NCI-H2107 (cell line): ENCODE measurements at regions not wholly inside any gene's neighbourhood (a gene's known extent, or its start where the extent isn't known, plus 50 kb on each side); places are given as distances from the start of the nearest gene placed in this dataset.

Source experiments
- DNase-seq: peaks from one replicate; lab custom pipeline; 2025; lab: John Stamatoyannopoulos, UW

DNA sequence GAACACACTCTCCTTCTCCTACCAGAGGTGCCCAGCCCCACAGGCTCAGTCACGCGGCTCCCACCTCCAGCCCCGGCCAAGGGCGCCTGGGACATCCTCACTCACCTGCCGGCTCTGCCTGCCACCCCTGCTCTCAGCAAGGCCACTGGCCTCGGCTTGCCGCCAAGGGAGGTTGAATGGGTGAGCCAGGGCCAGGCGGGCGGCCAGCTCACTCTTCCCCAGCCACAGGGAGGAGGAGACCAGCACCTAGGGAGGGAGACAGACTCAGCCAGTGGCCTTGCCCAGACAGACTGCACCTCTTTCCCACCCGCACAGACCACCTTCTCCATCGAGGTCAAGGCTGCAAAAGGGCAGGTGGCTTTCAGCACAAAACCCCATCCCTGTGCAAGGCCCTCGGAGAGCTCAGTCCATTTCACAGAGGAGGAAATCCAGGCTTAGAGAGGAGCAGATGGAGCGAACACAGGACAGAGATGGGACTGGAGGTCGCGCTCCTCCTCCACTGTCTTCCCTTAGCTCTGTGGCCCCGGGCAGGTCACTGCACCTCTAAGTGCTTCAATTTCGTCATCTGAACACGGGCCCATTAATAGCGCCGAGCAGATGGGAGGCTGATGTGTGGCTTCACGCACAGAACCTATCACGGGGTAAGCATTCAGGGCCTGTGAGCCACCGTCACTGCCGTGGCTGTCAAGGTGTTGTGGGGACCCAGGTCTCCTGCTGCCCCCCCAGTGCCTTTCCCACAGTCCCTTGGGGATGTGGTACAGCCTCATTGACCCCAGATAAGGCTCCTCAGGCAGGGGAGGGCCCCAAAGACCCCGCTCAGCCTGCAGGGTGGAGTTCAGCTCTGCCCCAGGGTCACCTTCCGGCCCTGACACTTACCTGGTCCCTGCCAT is 56.1 kb downstream of the RMI2 start:
- DNase-seq = no peak

DNA sequence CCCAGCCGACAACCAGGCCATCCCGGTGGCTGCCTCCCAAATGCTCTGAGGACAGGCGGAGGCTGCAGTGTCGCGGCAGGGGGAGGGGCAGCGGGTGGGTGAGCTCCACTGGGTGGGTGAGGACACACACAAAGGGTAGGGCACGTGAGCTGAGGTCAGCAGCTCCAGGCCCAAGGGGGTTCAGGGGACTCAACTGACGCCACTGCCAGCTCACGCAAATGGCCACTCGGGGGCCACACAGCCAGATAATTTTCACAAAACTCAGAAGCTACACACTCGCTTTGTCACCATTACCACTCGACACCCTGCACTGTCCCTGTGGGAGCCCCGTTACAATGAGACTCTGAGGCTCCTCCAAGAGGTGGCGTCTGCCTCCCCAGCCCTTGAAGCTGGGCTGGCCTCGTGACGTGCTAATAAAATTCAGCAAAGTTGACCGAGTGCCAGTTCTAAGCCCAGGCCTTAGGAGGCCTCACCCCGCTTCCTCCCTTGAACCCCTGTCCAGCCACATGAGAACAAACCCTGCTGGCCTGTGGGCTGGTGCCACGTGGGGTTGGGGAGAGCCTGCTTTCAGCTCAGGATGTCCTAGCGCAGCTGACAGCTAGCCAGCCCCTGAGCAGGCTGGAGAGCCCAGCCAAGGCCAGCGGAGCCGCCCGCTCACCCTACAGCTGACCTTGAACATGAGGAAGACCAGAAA is 56.9 kb downstream of the RMI2 start:
- DNase-seq = no peak

DNA sequence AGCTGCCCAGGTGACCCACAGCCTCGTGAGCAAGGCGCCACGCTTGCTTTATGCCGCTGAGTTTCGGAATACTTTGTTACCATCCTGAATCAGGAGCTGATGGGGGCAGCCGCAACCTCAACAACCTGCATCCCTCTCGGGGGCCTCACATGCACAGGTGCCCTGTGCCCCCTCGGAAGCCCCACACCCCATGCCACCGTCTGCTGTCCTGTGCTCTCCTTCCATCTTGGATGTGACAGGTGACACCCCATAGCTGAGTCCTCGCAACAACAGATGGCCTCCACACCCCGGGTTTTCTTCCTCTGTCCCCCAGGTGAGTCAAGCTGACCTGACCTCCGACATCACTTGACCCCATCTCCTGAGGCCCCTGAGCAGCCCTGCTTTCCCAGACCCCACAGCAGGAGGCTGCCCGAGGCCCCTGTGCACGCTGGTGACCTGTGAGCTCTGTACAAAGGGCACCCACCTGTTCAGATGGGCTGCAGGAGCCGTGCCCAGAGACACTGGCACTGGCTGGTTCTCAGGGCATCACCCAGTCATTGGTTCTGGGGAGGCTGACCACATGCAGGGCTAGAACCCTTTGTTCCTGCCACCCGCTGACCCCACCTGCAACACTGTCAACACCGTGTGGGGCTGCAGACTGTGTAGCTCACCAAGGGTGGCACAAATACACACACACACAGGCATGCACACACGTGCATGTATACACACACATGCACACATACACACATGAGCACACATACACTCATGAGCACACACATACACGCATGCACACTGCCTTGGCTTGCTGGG is 57.7 kb downstream of the RMI2 start:
- no peak for DNase-seq

DNA sequence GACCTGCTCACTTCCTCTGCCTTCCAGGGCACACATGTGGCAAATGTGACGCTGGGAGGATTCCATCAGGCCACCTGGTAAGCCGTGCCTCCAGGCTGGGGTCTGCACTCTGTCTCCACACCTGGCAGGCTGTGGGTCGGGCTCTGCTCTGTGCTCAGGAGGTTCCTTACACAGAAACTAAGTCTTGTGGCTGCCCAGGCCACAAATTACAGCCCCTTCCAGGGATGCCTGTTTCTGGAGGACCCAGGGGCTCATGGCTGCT is 58.2 kb downstream of the RMI2 start:
- no peak for DNase-seq

DNA sequence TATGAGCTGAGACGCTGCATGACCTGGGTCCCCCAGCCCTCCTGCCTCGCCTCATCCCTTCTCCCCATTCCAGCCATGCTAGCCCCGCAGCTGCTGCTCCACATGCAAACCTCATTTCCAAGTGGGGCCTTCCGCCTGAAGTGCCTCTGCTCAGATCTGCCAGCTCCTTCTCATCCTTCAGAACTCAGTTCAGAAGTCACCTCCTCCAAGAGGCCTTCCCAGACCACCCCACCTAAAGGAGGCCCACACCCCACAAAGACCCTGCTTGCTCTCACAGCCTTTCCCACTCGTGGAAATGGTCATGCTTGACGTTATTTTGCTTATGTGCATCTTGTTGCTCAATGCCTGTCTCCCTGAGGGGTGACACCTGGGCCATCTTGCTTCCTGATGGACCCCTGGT is 58.7 kb downstream of the RMI2 start:
- DNase-seq = no peak

DNA sequence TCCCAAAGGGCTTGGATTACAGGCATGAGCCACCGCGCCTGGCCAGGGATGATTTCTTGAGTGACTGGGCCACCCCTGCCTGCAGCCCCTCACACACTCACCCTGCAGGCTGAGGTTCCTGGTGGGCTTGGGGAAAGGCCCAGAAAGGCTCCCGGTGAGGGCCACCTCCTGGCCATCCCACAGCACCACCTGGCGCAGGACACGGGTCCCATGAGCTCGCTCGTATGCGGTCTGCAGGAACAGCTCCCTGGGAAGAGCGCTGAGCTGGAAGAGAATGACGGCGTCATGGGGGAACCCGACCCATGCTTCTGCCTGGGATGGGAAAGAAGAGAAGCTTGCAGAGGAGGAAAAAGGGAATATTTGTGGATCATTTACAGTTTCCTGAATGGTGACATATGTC is 59.3 kb downstream of the RMI2 start:
- no peak for DNase-seq

DNA sequence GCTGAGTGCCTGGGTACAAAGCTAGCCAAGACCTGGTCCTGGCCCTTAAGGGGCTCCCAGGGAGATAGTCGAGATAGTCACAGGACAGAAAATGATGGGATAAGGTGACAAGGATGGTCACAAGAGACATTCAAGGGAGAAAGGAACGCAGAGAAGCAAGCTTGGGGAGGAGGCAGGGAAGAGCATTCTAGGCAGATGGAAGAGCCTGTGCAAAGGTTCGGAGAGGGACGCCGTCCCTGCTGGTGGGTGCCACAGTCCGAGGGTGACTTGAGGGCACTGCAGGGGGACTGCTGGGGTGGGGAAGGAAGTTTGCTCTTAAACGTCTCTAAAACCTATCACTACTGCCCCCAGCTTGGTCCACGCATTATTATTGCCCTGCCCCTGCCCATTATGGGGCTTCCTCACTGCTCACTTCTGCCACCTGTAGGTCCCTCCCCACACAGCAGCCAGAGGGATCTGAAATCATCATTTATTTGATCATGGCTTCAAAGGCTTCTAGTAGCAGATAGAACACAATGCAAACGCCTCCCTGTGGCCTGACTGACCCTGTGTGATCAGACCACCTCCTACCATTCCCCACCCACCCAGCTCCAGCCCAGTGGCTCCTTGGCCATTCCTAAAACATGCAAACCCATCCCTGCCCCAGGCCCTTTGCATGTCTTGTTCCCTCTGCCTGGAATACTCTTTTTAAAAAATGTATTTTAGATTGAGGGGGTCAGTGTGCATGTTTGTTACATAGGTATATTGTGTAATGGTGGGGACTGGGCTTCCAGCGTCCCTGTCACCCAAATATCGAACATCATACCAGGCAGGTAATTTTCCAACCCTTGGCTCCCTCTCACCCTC is 60.3 kb downstream of the RMI2 start:
- no peak for DNase-seq

DNA sequence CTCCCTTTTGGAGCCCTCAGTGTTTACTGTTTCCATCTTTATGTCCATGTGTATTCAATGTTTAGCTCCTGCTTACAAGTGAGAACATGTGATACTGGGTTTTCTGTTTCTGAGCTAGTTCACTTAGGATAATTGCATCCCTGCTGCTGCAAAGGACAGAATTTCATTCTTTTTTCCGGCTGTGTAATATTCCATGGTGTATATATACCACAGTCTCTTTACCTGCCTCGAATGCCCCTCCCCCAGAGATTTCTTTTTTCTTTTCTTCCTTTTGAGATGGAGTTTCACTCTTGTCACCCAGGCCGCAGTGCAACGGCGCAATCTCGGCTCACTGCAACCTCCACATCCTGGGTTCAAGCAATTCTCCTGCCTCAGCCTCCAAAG is 60.9 kb downstream of the RMI2 start:
- no peak for DNase-seq

DNA sequence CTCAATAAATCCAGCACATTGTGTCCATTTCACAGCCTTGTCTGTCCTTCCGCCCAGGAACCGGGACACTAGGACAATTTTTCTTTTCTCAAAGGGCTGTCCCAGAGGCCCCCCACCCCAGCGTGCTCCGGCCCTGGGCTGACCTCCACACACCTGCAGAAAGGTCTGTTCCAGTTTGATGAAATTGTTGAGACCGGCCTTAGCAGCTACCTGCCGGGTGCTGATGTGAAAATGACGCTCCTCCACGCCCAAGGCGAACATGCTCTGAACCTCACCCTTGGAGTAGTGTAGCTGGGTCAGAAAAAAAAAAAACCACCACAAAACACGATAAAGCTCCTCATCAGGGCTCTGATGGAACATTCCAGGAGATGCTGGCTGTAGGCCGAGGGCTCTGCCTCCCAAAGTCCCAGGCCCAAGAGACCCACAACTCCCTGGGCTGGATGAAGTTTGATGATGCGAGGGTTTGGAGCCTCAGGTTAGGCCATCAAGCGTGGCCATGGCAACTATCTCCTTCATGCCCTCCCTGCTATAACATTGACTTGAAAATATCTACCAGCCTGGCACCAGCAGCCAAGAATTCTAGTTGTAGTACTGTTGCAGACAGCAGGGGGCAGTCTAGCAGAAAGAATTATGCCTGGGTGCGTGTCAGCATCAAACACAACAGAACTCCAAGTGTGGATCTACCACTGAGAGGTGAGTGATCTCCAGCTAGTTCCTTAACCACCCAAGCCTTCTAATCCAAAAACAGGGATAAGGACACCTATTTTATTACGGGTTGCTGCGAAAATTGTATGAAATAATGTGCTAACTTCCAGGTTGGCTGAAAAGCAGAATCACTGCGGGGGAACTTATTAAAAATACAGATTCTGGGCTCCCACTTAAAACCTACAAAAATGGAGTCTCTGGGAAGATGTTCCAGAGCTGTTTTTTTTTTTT is 62.1 kb downstream of the RMI2 start:
- DNase-seq = peak; percentile 22

DNA sequence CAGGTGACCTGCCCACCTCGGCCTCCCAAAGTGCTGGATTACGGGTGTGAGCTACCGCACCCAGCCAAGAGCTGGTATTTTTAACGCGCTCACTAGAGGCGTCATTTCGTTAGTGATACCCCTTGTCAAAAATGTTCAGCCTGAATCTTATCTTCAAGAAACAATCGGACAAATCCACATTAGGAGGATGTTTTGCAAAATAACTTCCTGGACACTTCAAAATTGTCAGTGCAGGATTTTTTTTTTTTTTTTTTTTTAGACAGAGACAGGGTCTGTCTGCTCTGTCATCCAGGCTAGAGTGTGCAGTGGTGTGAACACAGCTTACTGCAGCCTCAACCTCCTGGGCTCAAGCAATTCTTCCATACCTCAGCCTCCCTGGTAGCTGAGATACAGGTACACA is 63.0 kb downstream of the RMI2 start:
- DNase-seq = no peak

DNA sequence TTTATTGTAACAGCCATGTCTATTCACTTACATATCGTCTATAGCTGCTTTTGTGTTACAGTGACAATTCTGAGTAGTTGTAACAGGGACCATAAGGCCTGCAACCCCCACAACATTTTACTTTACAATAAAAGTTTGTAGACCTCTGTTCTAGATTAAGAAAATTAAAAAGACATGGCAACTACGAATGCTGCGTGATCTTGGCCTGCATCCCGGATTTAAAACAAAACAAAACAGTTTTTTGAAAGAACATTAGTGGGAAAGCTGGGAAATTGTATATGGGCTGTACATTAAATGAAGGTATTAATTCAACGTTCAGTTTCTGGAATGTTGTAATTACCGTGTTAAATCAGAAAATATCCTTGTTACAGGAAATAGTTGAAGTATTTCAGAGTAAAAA is 64.1 kb downstream of the RMI2 start:
- DNase-seq = no peak

DNA sequence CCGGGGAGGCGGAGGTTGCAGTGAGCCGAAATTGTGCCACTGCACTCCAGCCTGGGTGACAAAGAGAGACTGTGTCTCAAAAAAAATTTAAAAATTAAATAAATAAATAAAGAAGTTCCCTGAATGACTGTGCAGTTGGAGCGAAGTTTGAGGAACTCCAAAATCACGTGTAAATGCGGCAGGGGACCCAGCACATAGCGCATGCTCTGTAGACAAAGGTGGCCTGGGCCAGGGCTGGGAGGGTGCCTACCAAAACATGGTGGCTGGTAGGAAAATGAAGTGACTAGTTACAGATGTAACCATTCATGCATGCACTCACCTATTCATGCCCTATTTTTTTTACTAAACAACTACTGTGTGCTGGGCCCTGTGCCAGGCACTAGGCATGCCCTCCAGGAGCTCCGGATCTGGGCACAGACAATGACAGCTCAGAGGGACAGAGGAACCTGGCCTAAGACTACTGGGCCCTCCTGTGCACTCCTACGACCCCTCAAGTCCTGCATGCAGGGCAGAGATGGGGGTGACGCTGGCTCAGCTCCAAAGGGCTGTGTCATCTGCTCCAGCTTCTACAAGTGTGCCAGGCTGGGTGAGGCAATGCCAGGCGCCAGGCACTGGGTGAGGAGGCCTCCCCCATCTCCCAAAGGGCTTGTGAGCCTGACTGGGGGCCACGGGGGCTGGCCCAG is 65.3 kb downstream of the RMI2 start:
- no peak for DNase-seq

DNA sequence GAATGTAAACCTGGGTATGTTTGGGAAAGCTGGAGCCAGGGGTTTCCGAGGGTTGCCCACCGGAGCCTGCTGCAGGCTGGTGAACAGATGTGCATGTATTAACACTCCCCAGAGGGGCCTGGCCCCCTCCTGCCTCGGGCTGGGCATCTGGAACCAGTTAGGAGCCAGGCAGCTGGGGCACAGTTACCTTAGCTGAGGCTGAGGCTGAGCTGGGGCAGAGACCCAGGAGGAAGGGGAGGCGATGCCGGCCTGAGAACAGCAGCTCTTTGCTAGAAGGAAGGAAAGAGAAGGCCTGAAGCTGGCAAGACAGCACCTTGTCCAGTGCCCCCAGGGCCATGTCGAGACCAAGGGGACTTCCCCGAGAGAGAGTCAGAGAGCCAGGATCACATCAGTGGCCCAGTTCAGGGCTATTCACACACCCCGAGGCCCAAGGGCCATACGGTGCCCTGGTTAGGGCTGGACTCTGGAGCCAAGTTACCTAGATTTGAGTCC is 65.8 kb downstream of the RMI2 start:
- DNase-seq = no peak

DNA sequence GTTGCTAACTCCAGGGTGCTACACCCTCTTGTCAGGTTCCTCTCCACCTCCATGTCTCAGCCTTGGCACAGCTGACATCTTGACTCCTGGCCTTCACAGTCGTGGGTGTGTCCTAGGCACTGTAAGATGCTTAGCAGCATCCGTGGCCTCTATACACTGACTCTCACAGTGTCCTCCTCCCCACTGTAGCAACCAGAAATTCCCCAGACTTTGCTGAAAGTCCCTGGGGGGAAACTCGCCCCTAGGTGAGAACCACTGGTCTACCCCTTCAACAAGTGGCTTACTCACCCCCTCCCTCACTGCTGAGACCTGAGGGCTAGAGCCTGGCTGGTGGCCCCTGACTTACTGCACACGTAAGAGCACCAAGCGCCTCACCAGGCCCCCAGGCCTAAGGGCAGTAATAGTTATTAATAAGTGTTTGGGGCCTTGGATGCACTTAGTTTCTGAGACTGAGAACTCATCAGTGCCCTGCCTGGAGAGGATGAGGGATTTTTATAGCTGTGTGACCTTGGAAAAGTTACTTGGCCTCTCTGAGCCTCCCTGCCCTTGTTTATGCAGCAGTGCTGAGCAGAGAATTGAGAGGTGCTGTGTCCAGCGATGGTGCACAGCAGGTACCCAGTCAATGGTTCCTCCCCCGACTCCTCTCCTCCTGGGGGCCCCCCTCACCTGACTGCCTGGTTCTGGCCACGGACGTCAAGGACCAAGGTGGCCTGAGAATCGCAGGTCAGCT is 67.1 kb downstream of the RMI2 start:
- no peak for DNase-seq

DNA sequence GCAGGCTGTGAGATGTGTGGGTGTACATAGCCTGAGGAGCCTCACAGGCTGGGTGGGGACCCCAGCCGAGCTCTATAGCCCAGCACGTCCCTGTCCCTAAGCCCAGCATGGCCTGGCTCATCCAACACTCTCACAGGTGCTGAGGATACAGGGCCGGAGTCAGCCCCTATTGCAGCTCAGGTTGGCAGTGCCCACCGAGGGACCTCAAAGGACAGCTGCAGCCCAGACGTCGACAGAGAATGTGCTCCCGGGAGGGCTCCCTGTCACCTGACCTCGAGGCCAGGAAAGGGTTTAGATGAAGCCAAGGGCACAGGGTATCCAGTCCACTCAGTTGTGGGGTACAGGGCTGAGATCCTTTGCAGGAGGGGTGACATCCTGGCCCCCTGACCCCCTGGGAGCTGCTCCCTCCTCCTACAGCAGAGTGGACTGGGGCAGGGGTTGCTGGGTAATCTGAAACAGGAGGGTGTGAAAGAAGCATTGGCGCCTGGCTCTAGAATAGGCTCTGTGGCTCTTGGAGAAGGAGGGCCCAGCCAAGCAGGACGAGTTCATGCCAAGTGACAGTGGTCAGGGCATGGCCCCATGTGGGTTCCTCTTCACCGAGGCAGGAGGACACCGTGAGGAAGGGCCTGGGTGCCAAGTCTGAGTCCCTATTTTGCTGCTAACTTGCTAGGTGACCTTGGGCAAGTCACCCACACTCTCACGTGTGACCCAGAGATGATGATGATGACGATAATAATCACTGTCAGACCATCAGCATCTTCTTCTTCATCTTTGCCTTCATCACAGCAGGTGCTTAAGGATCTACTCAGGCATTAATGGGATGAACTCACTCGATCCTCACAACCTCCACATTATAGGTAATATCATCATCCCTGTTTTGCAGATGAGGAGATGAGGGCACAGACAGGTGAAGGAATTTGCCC is 68.0 kb downstream of the RMI2 start:
- no peak for DNase-seq

DNA sequence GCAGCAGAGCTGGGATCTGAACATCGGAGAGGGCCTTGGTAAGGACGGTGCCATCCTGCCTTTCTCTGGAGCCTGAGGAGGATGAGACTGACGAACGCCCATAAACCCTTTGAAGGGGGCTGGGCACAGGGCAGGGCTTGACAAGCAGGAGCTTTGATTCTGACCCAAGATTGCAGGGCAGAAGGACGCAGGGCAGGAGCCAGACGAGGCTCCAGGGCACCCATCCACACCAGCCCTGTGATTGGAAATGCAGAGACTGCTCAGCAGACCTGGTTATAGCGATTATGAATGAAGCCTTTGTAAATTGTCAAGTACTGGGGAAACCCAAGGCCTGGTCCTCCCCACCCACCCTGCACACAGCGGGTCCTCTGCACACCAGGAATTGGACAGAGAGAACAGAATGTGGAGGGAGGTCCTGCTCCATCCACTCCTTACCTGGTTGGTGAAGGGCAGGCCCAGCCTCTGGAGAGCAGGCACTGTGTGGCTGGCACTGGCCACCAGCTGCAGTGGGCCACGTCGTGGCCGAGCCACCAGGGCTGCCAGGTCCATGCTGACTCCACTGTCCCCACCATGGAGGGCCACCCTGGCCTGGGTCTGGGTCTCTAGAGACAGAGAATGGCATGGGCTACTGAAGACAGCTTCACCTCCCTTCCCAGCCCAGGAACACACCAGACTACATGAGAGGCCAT is 68.8 kb downstream of the RMI2 start:
- no peak for DNase-seq

DNA sequence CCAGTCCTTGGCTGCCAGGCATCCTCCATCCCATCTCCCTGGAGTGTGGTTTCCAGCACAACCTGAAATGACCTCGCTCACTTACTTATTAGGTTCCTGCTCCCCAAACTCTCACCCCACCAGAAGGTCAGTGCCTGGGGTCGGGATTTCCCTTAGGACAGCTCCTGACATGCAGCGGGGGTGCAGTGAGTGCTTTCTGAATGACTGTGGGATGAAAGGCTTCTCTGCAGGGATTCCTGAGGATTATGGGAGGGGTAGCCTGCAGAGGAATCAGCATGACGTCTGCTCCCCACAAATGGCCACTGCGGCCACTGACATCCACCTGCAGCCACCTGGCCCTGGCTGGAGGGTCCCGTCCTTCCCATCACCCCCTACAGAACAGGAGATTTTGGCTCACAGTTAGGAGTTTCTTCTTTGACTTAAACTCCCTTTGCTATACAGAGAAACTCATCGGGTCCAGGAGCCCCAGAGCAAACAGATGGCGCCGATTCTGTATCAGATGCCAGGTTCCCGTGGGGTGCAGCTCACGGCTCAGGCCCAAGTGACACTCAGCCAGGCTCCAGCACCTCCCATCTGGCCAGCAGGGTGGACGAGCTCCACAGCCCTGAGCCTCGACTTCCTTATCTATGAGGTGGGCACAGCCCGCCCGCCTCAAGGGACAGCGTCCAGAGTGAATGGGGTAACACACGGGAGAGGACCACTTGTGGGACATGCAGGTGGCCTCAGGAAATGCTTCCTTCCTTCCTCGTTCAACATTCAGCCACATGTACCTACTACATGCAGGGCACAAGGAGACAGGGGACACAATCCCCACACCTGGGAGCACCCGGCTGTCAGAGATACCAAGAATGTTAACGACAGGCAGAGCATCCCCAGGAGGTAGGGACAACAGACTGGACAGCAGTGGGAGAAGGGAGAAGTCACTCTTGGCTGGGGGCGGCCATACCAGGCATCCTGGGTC is 69.8 kb downstream of the RMI2 start:
- DNase-seq = no peak
